A673 (cell line): ENCODE measurements at regions not wholly inside any gene's neighbourhood (a gene's known extent, or its start where the extent isn't known, plus 50 kb on each side); places are given as distances from the start of the nearest gene placed in this dataset.

Experiments
- CTCF ChIP-seq: fragments of 300-800, 200-600 bp; sonication (generic); conservative IDR thresholded peaks from 2 replicates; pipeline ENCODE4 v1.5.1; 2017; ENCODE audit warnings: low read depth, mild to moderate bottlenecking, antibody characterized with exemption, low read length, moderate library complexity, mixed read lengths
- EZH2 ChIP-seq: fragments of 200-600 bp; sonication (generic); IDR thresholded peaks from 2 replicates; pipeline ENCODE4 v1.6.1; 2017; ENCODE audit warnings: borderline replicate concordance, low read depth, mild to moderate bottlenecking, mixed read lengths, antibody characterized with exemption, low read length; ENCODE audit not compliant: poor library complexity, severe bottlenecking

DNA sequence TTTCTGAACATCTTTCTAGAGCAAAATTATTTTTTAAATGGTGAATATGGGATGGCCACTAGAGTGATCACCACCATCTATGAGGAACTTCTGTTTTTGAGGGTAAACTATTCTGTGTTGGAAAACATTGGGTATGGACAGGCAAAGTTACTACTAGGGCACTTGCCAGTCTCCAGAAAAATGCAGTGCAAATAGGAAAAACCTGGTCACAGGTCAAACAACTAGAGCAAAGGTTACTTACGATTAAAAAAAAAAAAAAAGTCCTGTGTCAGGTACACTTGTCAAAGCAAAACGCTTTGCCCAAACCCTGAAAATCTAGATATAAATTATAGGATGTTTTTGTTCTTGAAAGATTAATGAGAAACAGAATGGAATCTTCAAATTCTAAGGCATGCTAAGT, 66.2 kb downstream of the SLITRK1 start:
- TF ChIP-seq CTCF, result no peak
- TF ChIP-seq EZH2, result no peak
